Sigmoid colon (tissue), 4 donors: ENCODE measurements at regions not wholly inside any gene's neighbourhood (a gene's known extent, or its start where the extent isn't known, plus 50 kb on each side); places are given as distances from the start of the nearest gene placed in this dataset.

Experiments
- EP300 ChIP-seq, 4 donors: sonication (generic); formaldehyde crosslinking; IDR thresholded peaks; one replicate each; pipeline ENCODE4 v1.6.1; 2017; ENCODE audit warnings: antibody characterized with exemption in 4 of 4
- POLR2A ChIP-seq, 2 donors: fragments of 450-650 bp; IDR thresholded peaks; one replicate each; pipeline ENCODE4 v1.6.1; 2016; ENCODE audit warnings: antibody characterized with exemption in 2 of 2, mild to moderate bottlenecking in 2 of 2, moderate library complexity in 2 of 2
- POLR2AphosphoS5 ChIP-seq, 4 donors: sonication (generic); formaldehyde crosslinking; IDR thresholded peaks; one replicate each; pipeline ENCODE4 v1.6.1; 2017; ENCODE audit warnings: antibody characterized with exemption in 4 of 4
- TF ChIP-seq, protein P1 (sequence below), 4 experiments: fragments of 450-650 bp in 3 of 4; fragments of 200-600 bp in 1 of 4; IDR thresholded peaks; one replicate each; pipeline ENCODE4 v1.5.1; 2016 to 2019; ENCODE audit warnings: antibody characterized with exemption in 4 of 4, mild to moderate bottlenecking in 3 of 4, moderate library complexity in 2 of 4

DNA sequence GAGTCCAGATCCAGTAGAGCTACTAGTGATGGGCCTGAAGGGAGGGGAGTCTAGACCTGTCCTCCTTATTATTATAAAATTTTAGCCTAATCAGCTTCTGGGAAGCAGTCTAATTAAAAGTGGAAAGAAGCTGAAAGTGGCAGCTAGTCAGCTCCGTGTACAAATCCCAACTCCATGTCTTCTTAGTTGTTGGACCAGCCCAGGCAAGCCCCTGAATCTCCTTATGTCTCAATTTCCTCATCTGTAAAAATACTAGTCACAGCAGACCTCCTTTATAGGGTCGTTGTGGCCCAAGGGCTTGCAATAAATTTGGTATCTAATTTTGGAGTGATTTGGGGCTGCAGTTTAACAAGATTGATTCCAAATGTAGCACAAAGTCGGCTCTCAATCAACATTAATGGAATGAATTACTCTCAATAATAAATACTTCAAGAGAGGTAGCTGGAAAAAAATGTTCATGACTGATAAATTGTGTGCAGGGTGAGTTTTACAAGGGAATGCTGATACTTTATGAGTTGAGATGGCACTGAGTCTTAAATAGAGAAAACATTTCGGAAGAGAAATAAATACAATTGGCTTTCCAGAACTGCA is 118.3 kb upstream of the NDUFV2 start:
- TF ChIP-seq, protein P1, sequence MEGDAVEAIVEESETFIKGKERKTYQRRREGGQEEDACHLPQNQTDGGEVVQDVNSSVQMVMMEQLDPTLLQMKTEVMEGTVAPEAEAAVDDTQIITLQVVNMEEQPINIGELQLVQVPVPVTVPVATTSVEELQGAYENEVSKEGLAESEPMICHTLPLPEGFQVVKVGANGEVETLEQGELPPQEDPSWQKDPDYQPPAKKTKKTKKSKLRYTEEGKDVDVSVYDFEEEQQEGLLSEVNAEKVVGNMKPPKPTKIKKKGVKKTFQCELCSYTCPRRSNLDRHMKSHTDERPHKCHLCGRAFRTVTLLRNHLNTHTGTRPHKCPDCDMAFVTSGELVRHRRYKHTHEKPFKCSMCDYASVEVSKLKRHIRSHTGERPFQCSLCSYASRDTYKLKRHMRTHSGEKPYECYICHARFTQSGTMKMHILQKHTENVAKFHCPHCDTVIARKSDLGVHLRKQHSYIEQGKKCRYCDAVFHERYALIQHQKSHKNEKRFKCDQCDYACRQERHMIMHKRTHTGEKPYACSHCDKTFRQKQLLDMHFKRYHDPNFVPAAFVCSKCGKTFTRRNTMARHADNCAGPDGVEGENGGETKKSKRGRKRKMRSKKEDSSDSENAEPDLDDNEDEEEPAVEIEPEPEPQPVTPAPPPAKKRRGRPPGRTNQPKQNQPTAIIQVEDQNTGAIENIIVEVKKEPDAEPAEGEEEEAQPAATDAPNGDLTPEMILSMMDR (IDR thresholded peaks at IDR 0.05) = no peak
- TF ChIP-seq EP300 (IDR thresholded peaks at IDR 0.05) = no peak
- TF ChIP-seq POLR2A (IDR thresholded peaks at IDR 0.05) = no peak
- peak in 1 of 4 donors; percentile 6 for TF ChIP-seq POLR2AphosphoS5 (IDR thresholded peaks at IDR 0.05)
